ENCODE measurements at regions not wholly inside any gene's neighbourhood (a gene's known extent, or its start where the extent isn't known, plus 50 kb on each side); places are given as distances from the start of the nearest gene placed in this dataset.

DNA sequence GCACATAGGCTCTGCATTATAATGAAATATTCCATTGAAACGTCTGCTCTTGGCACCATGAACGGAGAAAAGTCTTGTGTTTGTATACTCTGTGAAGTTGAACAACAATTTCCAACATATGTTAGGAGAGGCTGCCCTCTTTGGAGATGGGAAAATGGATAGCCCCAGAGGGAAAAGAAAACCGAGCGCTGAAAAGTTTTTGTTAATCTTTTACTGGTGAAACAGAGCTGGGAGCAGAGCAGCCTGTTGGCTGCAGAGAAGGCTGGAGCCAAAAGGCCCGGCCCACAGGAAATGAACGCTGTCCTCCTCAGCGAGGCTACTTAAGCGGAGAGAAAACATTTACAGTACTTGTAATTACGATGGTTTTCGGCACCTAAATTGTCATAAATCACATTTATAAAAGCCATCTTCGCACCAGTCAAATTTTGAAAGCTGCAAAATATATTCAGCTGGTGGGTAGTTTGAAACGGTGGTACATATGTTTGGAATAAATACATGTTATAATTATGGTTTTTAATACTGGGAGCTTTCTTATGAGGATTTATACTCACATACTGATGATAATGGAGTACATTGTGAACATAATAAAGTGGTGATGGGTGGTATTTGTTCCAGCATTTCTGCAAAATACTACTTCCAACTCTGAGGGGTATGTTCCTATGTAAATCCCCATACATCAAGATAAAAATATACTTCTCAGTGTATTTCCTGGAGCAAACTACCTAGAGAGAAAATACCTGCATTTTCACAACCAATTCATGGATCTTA, 129.6 kb upstream of the CNTLN start:
- H3K4me3 ChIP-seq (ENCODE audit: low read depth, low read length): no peak overlapping the region
- TF ChIP-seq, protein P1, sequence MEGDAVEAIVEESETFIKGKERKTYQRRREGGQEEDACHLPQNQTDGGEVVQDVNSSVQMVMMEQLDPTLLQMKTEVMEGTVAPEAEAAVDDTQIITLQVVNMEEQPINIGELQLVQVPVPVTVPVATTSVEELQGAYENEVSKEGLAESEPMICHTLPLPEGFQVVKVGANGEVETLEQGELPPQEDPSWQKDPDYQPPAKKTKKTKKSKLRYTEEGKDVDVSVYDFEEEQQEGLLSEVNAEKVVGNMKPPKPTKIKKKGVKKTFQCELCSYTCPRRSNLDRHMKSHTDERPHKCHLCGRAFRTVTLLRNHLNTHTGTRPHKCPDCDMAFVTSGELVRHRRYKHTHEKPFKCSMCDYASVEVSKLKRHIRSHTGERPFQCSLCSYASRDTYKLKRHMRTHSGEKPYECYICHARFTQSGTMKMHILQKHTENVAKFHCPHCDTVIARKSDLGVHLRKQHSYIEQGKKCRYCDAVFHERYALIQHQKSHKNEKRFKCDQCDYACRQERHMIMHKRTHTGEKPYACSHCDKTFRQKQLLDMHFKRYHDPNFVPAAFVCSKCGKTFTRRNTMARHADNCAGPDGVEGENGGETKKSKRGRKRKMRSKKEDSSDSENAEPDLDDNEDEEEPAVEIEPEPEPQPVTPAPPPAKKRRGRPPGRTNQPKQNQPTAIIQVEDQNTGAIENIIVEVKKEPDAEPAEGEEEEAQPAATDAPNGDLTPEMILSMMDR (IDR thresholded peaks at IDR 0.05; ENCODE audit: low read depth, low read length, missing control alignments): no peak

DNA sequence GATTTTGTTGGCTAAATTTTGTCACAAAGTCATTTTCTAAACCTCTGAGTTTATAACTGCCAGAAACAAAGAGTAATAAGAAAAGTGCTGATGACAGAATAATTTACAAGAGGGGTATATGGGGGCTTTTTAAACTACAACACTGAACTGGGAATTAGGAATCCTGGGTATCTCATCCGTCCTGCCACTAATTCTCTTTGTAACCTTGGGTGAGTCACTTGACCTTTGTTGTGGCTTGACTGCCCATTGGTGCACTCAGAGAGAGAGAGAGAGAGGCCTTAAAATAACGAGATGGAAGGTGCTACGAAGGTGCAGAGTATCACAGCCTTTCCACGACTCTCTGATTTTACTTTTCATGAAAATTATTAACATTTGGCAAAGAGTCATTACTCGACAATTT, 130.3 kb upstream of the CNTLN start:
- no peak overlapping the region for H3K4me3 ChIP-seq (ENCODE audit: low read depth, low read length)
- TF ChIP-seq, protein P1 (IDR thresholded peaks at IDR 0.05; ENCODE audit: low read depth, low read length, missing control alignments): no peak
- no peak for DNase-seq (ENCODE audit: low read depth)

More for the DNA sequence above, 129.6 kb upstream of the CNTLN start:
- no peak for DNase-seq (ENCODE audit: low read depth)

DNA sequence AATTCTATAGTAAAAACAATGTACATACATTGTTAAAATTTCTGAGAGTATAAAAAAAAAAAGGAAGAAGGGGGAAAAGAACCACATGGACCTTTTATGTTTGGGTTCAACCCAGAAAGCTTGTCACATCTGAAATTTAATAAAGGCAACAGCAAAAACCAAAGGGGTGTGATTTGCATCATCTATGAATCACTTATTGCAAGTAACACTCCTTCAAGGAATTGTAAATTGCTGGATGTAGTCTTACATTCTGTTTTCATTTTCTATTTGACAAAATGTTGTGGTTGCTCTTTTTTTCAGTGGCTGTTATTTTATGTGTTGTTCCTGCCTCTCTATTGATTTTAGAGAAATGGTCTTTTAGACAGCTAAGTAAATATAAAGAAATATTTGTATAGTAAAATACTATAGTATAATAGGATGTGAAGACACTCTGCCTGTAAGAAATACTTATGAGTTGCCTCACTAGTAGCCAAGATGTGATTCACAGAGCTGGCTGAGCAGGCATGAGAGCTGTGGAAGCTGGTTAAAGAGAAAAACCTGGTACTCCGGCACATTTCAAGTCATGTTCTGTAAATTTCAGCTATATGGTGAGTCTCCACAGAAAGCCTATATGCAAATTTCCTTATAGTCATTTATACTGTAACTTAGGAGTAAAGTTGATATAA, 131.1 kb upstream of the CNTLN start:
- TF ChIP-seq, protein P1 (IDR thresholded peaks at IDR 0.05; ENCODE audit: low read depth, low read length, missing control alignments): no peak
- DNase-seq (ENCODE audit: low read depth): no peak
- H3K4me3 ChIP-seq (ENCODE audit: low read depth, low read length): no peak overlapping the region

DNA sequence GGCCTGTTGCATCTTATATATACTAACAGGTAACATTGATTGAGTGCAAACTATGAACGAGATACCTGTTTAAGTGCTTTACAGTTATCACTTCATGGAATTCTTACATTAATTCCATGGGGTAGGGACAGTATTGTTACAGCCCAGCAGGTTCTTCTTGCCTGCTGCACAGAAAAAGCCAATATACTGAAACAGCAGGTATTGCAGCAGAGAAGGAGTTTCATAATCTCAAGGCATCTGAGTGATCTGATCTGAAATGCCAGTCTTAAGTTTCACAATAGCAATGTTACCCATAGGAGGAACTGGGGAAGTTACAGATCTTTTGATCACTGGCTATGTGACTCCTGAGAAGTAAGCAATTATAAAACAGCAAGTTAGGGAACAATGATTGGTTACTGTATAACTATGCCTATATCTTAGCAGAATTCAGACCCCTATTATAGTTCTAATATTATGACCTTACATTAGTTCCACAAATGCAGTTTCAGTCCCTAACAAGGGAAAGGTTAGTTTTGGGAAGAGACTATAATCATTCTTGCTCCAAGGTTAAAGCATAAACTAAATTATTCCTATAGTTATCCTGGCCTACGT, 126.5 kb upstream of the BNC2 start:
- H3K4me3 ChIP-seq (ENCODE audit: low read depth, low read length): no peak overlapping the region
- no peak for DNase-seq (ENCODE audit: low read depth)
- TF ChIP-seq, protein P1 (IDR thresholded peaks at IDR 0.05; ENCODE audit: low read depth, low read length, missing control alignments): no peak

DNA sequence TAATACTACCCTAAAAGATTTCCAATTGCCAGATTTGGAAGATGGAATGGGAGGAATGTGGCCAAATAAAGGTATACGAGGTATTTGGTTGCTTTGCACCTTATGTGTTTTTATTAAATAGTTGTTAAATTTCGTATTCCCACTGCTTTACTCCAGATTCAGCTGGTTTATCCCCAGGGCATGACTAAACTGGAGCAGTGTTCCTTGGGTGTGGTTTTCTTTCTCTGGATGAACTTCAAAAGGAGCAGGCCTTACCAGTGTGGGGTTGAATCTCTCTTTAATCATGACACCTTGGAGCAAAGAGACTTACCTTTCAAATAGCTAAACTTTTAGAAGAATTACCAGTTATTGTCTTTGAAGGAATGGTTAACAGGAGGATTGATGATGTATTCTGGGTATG, 121.7 kb upstream of the BNC2 start:
- H3K4me3 ChIP-seq (ENCODE audit: low read depth, low read length): no peak overlapping the region
- no peak for DNase-seq (ENCODE audit: low read depth)
- TF ChIP-seq, protein P1 (IDR thresholded peaks at IDR 0.05; ENCODE audit: low read depth, low read length, missing control alignments): no peak

DNA sequence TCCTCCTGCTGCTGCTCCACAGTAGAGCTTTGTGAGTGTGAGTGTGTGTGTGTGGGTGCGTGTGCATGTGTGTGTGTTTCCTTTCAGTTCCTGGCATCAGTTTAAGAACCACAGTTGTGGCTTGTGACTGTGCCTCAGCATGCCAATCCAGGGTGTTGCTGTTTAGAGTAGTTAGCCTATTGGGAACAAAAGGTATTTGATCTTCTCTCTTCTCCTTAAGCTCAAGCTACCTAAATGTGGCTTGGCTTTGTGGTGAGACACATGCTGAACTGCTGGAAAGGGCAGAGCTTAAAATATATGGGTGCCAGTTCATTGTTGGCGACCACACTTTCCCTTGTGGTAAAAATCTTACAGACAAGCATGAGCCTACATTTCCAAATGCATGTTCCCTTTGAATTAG, 116.6 kb upstream of the BNC2 start:
- no peak for DNase-seq (ENCODE audit: low read depth)
- TF ChIP-seq, protein P1 (IDR thresholded peaks at IDR 0.05; ENCODE audit: low read depth, low read length, missing control alignments): no peak
- no peak overlapping the region for H3K4me3 ChIP-seq (ENCODE audit: low read depth, low read length)
